ENCODE measurements at regions not wholly inside any gene's neighbourhood (a gene's known extent, or its start where the extent isn't known, plus 50 kb on each side); places are given as distances from the start of the nearest gene placed in this dataset.

GRCh38 chr14:92247341-92247740 lies 75.6 kb upstream of the SLC24A4 start:
- Histone ChIP-seq H3K9me1 (ENCODE audit: control insufficient read depth, insufficient read depth, low read length) (no peaks in the 10 kb centered on the region), H3K4me1 (replicated peaks in 1 of 2; ENCODE audit: control insufficient read depth in 2 of 2, insufficient read depth in 2 of 2, low read length in 2 of 2) (no peaks in the 10 kb centered on the region), H2AFZ (ENCODE audit: low read depth, low read length) (no peak overlapping the region), H3K27ac (ENCODE audit: extremely low read depth, low read depth, low read length) (no peak overlapping the region), H3K4me3 (no peak overlapping the region), H3K4me2 (ENCODE audit: insufficient read depth, low read length) (no peak overlapping the region), H3K36me3 (ENCODE audit: control insufficient read depth, insufficient read depth, low read length) (no peaks in the 10 kb centered on the region), H3K9ac (ENCODE audit: insufficient read depth in 1 of 2, low read depth in 2 of 2, low read length in 2 of 2) (no peak overlapping the region), H3K9me3 (replicated peaks; ENCODE audit: control insufficient read depth, insufficient read depth, low read depth, low read length) (no peaks in the 10 kb centered on the region), H3K79me2 (ENCODE audit: control insufficient read depth, insufficient read depth, low read length) (no peaks in the 10 kb centered on the region), H3K27me3 (ENCODE audit: control insufficient read depth in 2 of 2, insufficient read depth in 2 of 2, low read length in 2 of 2) (no peaks in the 10 kb centered on the region; a peak in 1 of 5 replicates), H4K20me1 (replicated peaks; ENCODE audit: control insufficient read depth, insufficient read depth, low read length) (no peaks in the 10 kb centered on the region)
- DNase-seq (ENCODE audit: extremely low read depth in 1 of 4, low spot score in 3 of 4) (no peak), FAIRE-seq (no peak), ATAC-seq (no peak)
- in situ Hi-C loops (cut with MboI): no loop called here
- WGBS (ENCODE audit: insufficient coverage, low coverage, missing lambda C conversion rate): 0% methylated on average over 4 of the region's 4 CpGs
- CTCF ChIA-PET (ENCODE audit: low intra/inter-chr PET ratio): no interaction called here
- TF ChIP-seq HMG20A (CRISPR knock-in tag; conservative IDR thresholded peaks at IDR 0.05): no peak
- TF ChIP-seq ZBED1 (IDR thresholded peaks at IDR 0.05): no peak
- no peak for TF ChIP-seq NONO (IDR thresholded peaks at IDR 0.05; ENCODE audit: low read depth in 2 of 2, low read length in 1 of 2)
- no peak for TF ChIP-seq ILK (tag; IDR thresholded peaks at IDR 0.05; ENCODE audit: borderline replicate concordance, low read depth)
- no peak for TF ChIP-seq IFI16 (CRISPR knock-in tag; IDR thresholded peaks at IDR 0.05)
- no peak for TF ChIP-seq ZNF280B (CRISPR knock-in tag; IDR thresholded peaks at IDR 0.05)
- no peak for TF ChIP-seq NFATC3 (IDR thresholded peaks at IDR 0.05)
- no peak for TF ChIP-seq ZNF449 (CRISPR knock-in tag; IDR thresholded peaks at IDR 0.05)
- no peak for TF ChIP-seq MLX (CRISPR knock-in tag; conservative IDR thresholded peaks at IDR 0.05)
- TF ChIP-seq, protein P1, sequence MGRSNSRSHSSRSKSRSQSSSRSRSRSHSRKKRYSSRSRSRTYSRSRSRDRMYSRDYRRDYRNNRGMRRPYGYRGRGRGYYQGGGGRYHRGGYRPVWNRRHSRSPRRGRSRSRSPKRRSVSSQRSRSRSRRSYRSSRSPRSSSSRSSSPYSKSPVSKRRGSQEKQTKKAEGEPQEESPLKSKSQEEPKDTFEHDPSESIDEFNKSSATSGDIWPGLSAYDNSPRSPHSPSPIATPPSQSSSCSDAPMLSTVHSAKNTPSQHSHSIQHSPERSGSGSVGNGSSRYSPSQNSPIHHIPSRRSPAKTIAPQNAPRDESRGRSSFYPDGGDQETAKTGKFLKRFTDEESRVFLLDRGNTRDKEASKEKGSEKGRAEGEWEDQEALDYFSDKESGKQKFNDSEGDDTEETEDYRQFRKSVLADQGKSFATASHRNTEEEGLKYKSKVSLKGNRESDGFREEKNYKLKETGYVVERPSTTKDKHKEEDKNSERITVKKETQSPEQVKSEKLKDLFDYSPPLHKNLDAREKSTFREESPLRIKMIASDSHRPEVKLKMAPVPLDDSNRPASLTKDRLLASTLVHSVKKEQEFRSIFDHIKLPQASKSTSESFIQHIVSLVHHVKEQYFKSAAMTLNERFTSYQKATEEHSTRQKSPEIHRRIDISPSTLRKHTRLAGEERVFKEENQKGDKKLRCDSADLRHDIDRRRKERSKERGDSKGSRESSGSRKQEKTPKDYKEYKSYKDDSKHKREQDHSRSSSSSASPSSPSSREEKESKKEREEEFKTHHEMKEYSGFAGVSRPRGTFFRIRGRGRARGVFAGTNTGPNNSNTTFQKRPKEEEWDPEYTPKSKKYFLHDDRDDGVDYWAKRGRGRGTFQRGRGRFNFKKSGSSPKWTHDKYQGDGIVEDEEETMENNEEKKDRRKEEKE (IDR thresholded peaks at IDR 0.05; ENCODE audit: borderline replicate concordance in 1 of 2, control insufficient read depth in 1 of 2, low read depth in 2 of 2, low read length in 1 of 2): no peak
- no peak for TF ChIP-seq HDGF (IDR thresholded peaks at IDR 0.05)
- TF ChIP-seq ZNF184 (CRISPR knock-in tag; IDR thresholded peaks at IDR 0.05): no peak
- no peak for TF ChIP-seq PRMT5 (CRISPR knock-in tag; IDR thresholded peaks at IDR 0.05)
- TF ChIP-seq MED1 (CRISPR knock-in tag; IDR thresholded peaks at IDR 0.05; ENCODE audit: borderline replicate concordance): no peak
- TF ChIP-seq MTA3 (IDR thresholded peaks at IDR 0.05; ENCODE audit: borderline replicate concordance): no peak
- intact Hi-C loops (cut with micrococcal nuclease): no loop called here
- POLR2A ChIA-PET: no interaction called here
- no TSS peak for BruUV-seq (replicated peaks)

Measured in K562 (cell line).